Fibroblast of pulmonary artery (primary cell): ENCODE measurements at regions not wholly inside any gene's neighbourhood (a gene's known extent, or its start where the extent isn't known, plus 50 kb on each side); places are given as distances from the start of the nearest gene placed in this dataset.
"Not testable (repeated sequence)": the region's sequence is repeated elsewhere in the genome, so short reads cannot be mapped to it uniquely, and the experiment has no call there.

ENCODE experiments used
- DNase-seq: peaks from one replicate; pipeline ENCODE4 v3.0.0-alpha.2; 2010; ENCODE audit warnings: low read depth
- H3K4me3 ChIP-seq: replicated peaks from 2 replicates; pipeline ENCODE4 v1.5.1; 2011; ENCODE audit warnings: low read depth, mild to moderate bottlenecking, control low read depth, low read length, moderate library complexity
- CTCF ChIP-seq: IDR thresholded peaks from 2 replicates; pipeline ENCODE4 v1.5.1; 2011; ENCODE audit warnings: mild to moderate bottlenecking, control low read depth, low read length, inconsistent platforms; ENCODE audit errors: missing control alignments

- no peak for TF ChIP-seq CTCF
- no peak for DNase-seq
These were observed 116.0 kb upstream of the IRX2 start for GRCh38 chr5:2867373-2867933.

GRCh38 chr5:2866662-2867372, 115.3 kb upstream of the IRX2 start:
- no peak overlapping the region for H3K4me3 ChIP-seq
- DNase-seq = no peak
- no peak for TF ChIP-seq CTCF

More at GRCh38 chr5:2867373-2867933, 116.0 kb upstream of the IRX2 start:
- no peak overlapping the region for H3K4me3 ChIP-seq

GRCh38 chr5:2865856-2866255, 114.4 kb upstream of the IRX2 start:
- no peak for TF ChIP-seq CTCF
- H3K4me3 ChIP-seq = no peak overlapping the region
- no peak for DNase-seq

GRCh38 chr5:2864515-2865105, 113.1 kb upstream of the IRX2 start:
- DNase-seq = no peak
- no peak overlapping the region for H3K4me3 ChIP-seq
- no peak for TF ChIP-seq CTCF

- no peak overlapping the region for H3K4me3 ChIP-seq
- no peak for DNase-seq
- TF ChIP-seq CTCF = no peak
These were observed 112.4 kb upstream of the IRX2 start for GRCh38 chr5:2863675-2864433.

- TF ChIP-seq CTCF = no peak
- DNase-seq = no peak
- no peak overlapping the region for H3K4me3 ChIP-seq
These were observed 111.7 kb upstream of the IRX2 start for GRCh38 chr5:2863133-2863532.

- H3K4me3 ChIP-seq, DNase-seq: not testable (repeated sequence)
These were observed 110.7 kb upstream of the IRX2 start for GRCh38 chr5:2862176-2862575.
